HCT116 (cell line): ENCODE measurements at regions not wholly inside any gene's neighbourhood (a gene's known extent, or its start where the extent isn't known, plus 50 kb on each side); places are given as distances from the start of the nearest gene placed in this dataset.

ENCODE experiments used
- ATAC-seq: fragments of 200-7000 bp; cut with Tn5 transposase; 2 replicates; pipeline ENCODE4 v1.9.1; 2020; ENCODE audit warnings: mild to moderate bottlenecking, moderate library complexity
- BruUV-seq: library from RNA; stranded (reverse); fragments of 400-500 nt; replicated peaks from 2 replicates; lab custom pipeline; 2021; lab: Mats Ljungman, UMichigan
- CTCF ChIA-PET: fragments of 300-600 bp; sonication (Branson Sonifier 250); formaldehyde crosslinking; loops from one replicate; lab custom pipeline; 2021; ENCODE audit warnings: antibody characterized with exemption; lab: Charles Lee
- POLR2A ChIA-PET: fragments of 300-600, 350-600 bp; sonication (Branson Sonifier 250); formaldehyde crosslinking; loops from one replicate; lab custom pipeline; 2021; ENCODE audit warnings: antibody characterized with exemption; lab: Charles Lee
- RAD21 ChIA-PET, 2 experiments: fragments of 300-600 bp; sonication (Branson Sonifier 250); formaldehyde crosslinking; loops; one replicate each; lab custom pipeline; 2023; ENCODE audit warnings: low total read pairs in 2 of 2; ENCODE audit not compliant: uncharacterized antibody in 2 of 2, unreplicated experiment in 2 of 2, low non-redundant PET in 1 of 2; lab: Charles Lee
- DNase-seq: peaks from one replicate; pipeline ENCODE4 v3.0.0-alpha.2; 2010; ENCODE audit warnings: low read depth, low spot score
- H2AFZ ChIP-seq: fragments of 200-600 bp; shearing (Covaris generic), sonication (generic); 2 replicates; pipeline ENCODE4 v1.6.1; 2017; ENCODE audit warnings: low read depth, mixed run types, mixed read lengths, antibody characterized with exemption, low read length; ENCODE audit not compliant: poor library complexity, severe bottlenecking
- H3K27ac ChIP-seq: 2 replicates; pipeline ENCODE4 v1.5.1; 2012; ENCODE audit warnings: low read depth, low read length
- H3K27me3 ChIP-seq: fragments of 200-600 bp; sonication (generic); 2 replicates; pipeline ENCODE4 v1.6.1; 2016; ENCODE audit warnings: mixed run types, low read length, mixed read lengths; ENCODE audit not compliant: insufficient read depth
- H3K36me3 ChIP-seq, 2 experiments: fragments of 200-500 bp in 1 of 2; fragments of 200-600 bp in 1 of 2; sonication (Bioruptor generic) in 1 of 2; sonication (generic) in 1 of 2; 2 replicates each; pipeline versions ENCODE4 v1.5.1 to v1.6.1; 2014 to 2016; ENCODE audit warnings: low read length in 2 of 2, inconsistent platforms in 1 of 2, mixed read lengths in 1 of 2, mixed run types in 1 of 2; ENCODE audit not compliant: insufficient read depth in 2 of 2, control insufficient read depth in 1 of 2
- H3K4me1 ChIP-seq, 2 experiments: fragments of 200-600 bp in 1 of 2; sonication (generic) in 1 of 2; 2 replicates each; pipeline versions ENCODE4 v1.5.1 to v1.6.1; 2012 to 2017; ENCODE audit warnings: low read length in 2 of 2, inconsistent platforms in 1 of 2, mild to moderate bottlenecking in 1 of 2, mixed read lengths in 1 of 2, mixed run types in 1 of 2, moderate library complexity in 1 of 2; ENCODE audit not compliant: insufficient read depth in 2 of 2, control insufficient read depth in 1 of 2
- H3K4me2 ChIP-seq: fragments of 200-600 bp; sonication (generic); 2 replicates; pipeline ENCODE4 v1.6.1; 2017; ENCODE audit warnings: mixed run types, low read length, mixed read lengths
- H3K4me3 ChIP-seq, 2 experiments: fragments of 200-600 bp in 1 of 2; sonication (generic) in 1 of 2; replicated peaks in 1 of 2; 2 replicates each; pipeline ENCODE4 v1.5.1; 2011 to 2016; ENCODE audit warnings: low read length in 2 of 2, control low read depth in 1 of 2, low read depth in 1 of 2, mild to moderate bottlenecking in 1 of 2, mixed read lengths in 1 of 2, mixed run types in 1 of 2
- H3K79me2 ChIP-seq: fragments of 200-600 bp; sonication (generic); 2 replicates; pipeline ENCODE4 v1.6.1; 2017; ENCODE audit warnings: mild to moderate bottlenecking, mixed run types, low read length, moderate library complexity, mixed read lengths; ENCODE audit not compliant: insufficient read depth
- H3K9ac ChIP-seq: fragments of 200-600 bp; sonication (generic); 2 replicates; pipeline ENCODE4 v1.6.1; 2016; ENCODE audit warnings: low read length, mixed read lengths
- H3K9me2 ChIP-seq: fragments of 200-600 bp; sonication (generic), shearing (Covaris generic); 2 replicates; pipeline ENCODE4 v1.6.1; 2017; ENCODE audit warnings: mixed run types, mild to moderate bottlenecking, moderate library complexity; ENCODE audit not compliant: insufficient read depth
- H3K9me3 ChIP-seq, 2 experiments: fragments of 200-500 bp in 1 of 2; fragments of 200-600 bp in 1 of 2; sonication (Bioruptor generic) in 1 of 2; sonication (generic) in 1 of 2; 2 replicates each; pipeline ENCODE4 v1.6.1; 2014 to 2017; ENCODE audit warnings: low read length in 2 of 2, mixed read lengths in 2 of 2, inconsistent platforms in 1 of 2, low read depth in 1 of 2, mild to moderate bottlenecking in 1 of 2, mixed run types in 1 of 2, moderate library complexity in 1 of 2; ENCODE audit not compliant: control insufficient read depth in 1 of 2, insufficient read depth in 1 of 2
- H4K20me1 ChIP-seq: fragments of 200-600 bp; sonication (generic), shearing (Covaris generic); 2 replicates; pipeline ENCODE4 v1.6.1; 2017; ENCODE audit warnings: mixed run types, mild to moderate bottlenecking, moderate library complexity; ENCODE audit not compliant: insufficient read depth
- ATF3 ChIP-seq: IDR thresholded peaks from 2 replicates; pipeline ENCODE4 v1.6.1; 2012
- CBX3 ChIP-seq: IDR thresholded peaks from 2 replicates; pipeline ENCODE4 v1.6.1; 2012; ENCODE audit warnings: low read depth
- CEBPB ChIP-seq: IDR thresholded peaks from 2 replicates; pipeline ENCODE4 v1.6.1; 2012; ENCODE audit warnings: low read depth
- CTCF ChIP-seq, 3 experiments: fragments of 200-600 bp in 1 of 3; sonication (generic) in 1 of 3; IDR thresholded peaks in 2 of 3; conservative IDR thresholded peaks in 1 of 3; 2 replicates each; pipeline ENCODE4 v1.5.1; 2012 to 2017; ENCODE audit warnings: low read depth in 2 of 3, low read length in 2 of 3, antibody characterized with exemption in 1 of 3, borderline replicate concordance in 1 of 3, control low read depth in 1 of 3, mild to moderate bottlenecking in 1 of 3, mixed read lengths in 1 of 3, mixed run types in 1 of 3, moderate library complexity in 1 of 3; ENCODE audit not compliant: insufficient read depth in 1 of 3
- EZH2 ChIP-seq: fragments of 200-600 bp; sonication (generic); IDR thresholded peaks from 2 replicates; pipeline ENCODE4 v1.6.1; 2017; ENCODE audit warnings: antibody characterized with exemption, mixed run types
- EZH2phosphoT487 ChIP-seq: fragments of 200-600 bp; IDR thresholded peaks from 2 replicates; pipeline ENCODE4 v1.6.1; 2018; ENCODE audit warnings: antibody characterized with exemption, borderline replicate concordance
- FOSL1 ChIP-seq: IDR thresholded peaks from 2 replicates; pipeline ENCODE4 v1.6.1; 2012; ENCODE audit warnings: low read depth
- JUND ChIP-seq: IDR thresholded peaks from 2 replicates; pipeline ENCODE4 v1.6.1; 2012
- MAX ChIP-seq: IDR thresholded peaks from 2 replicates; pipeline ENCODE4 v1.6.1; 2012
- POLR2A ChIP-seq: IDR thresholded peaks from 2 replicates; pipeline ENCODE4 v1.7.0; 2011; ENCODE audit warnings: borderline replicate concordance; ENCODE audit not compliant: insufficient read depth, insufficient read length; ENCODE audit errors: extremely low read depth
- POLR2AphosphoS5 ChIP-seq: IDR thresholded peaks from 2 replicates; pipeline ENCODE4 v1.6.1; 2011; ENCODE audit warnings: mild to moderate bottlenecking, low read depth, low read length, moderate library complexity
- RAD21 ChIP-seq: IDR thresholded peaks from 2 replicates; pipeline ENCODE4 v1.6.1; 2012; ENCODE audit warnings: low read depth, mild to moderate bottlenecking
- SIN3A ChIP-seq: IDR thresholded peaks from 2 replicates; pipeline ENCODE4 v1.6.1; 2012; ENCODE audit warnings: low read depth
- TCF7L2 ChIP-seq: IDR thresholded peaks from 2 replicates; pipeline ENCODE4 v1.7.0; 2011; ENCODE audit warnings: borderline replicate concordance, inconsistent platforms; ENCODE audit not compliant: insufficient read depth, insufficient read length; ENCODE audit errors: extremely low read depth
- YY1 ChIP-seq: IDR thresholded peaks from 2 replicates; pipeline ENCODE4 v1.6.1; 2011; ENCODE audit warnings: low read length, low read depth, moderate library complexity, mild to moderate bottlenecking; ENCODE audit not compliant: insufficient replicate concordance; ENCODE audit errors: extremely low read depth
- ZBTB33 ChIP-seq: IDR thresholded peaks from 2 replicates; pipeline ENCODE4 v1.6.1; 2011; ENCODE audit warnings: mild to moderate bottlenecking, low read length, moderate library complexity; ENCODE audit not compliant: insufficient replicate concordance; ENCODE audit errors: extremely low read depth
- ZFX ChIP-seq: fragments of 450-650 bp; IDR thresholded peaks from 2 replicates; pipeline ENCODE4 v1.6.1; 2017
- ZNF274 ChIP-seq: fragments of 200-500 bp; sonication (Bioruptor generic); IDR thresholded peaks from 2 replicates; pipeline ENCODE4 v1.6.1; 2014; ENCODE audit warnings: mild to moderate bottlenecking, low read depth, low read length, inconsistent platforms
- intact Hi-C: fragments of 100-400 bp; cut with micrococcal nuclease; formaldehyde crosslinking; loops from 2 replicates; pipeline ENCODE4 v1.10.0; 2022

DNA sequence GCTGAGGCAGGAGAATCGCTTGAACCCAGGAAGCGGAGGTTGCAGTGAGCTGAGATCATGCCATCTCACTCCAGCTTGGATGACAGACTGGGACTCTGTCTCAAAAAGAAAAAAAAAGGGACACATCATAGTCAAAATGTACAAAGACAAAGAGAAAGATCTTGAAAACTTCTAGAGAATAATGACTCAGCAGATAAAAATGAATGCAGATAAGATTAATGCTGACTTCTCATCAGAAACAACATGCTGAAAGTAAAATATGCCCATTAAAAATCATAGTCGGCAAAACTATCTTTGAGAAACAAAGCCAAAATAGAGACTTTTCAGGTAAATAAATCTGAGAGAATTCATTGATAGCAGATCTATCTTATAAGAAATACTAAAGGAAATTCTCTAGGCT lies 271.1 kb upstream of the GPR149 start:
- H3K4me3 ChIP-seq = no peak overlapping the region
- no peaks in the 10 kb centered on the region for H4K20me1 ChIP-seq
- ChIA-PET POLR2A (no interaction called here), RAD21 (no interaction called here)
- no peak overlapping the region for H2AFZ ChIP-seq
- no peaks in the 10 kb centered on the region for H3K79me2 ChIP-seq
- H3K4me1 ChIP-seq = no peaks in the 10 kb centered on the region
- intact Hi-C loops = no loop called here
- TF ChIP-seq CBX3 = no peak
- no peak for TF ChIP-seq FOSL1
- TF ChIP-seq SIN3A = no peak
- TF ChIP-seq MAX = no peak
- no peak for TF ChIP-seq JUND
- TF ChIP-seq ZFX = no peak
- TF ChIP-seq ATF3 = no peak
- TF ChIP-seq EZH2phosphoT487 = no peak
- TF ChIP-seq POLR2AphosphoS5 = no peak
- no peak for TF ChIP-seq EZH2
- TF ChIP-seq ZNF274 = no peak
- no peak for TF ChIP-seq CTCF (IDR thresholded peaks at IDR 0.05 in 2 of 3, conservative IDR thresholded peaks at IDR 0.05 in 1 of 3; ENCODE audit: borderline replicate concordance in 1 of 3, insufficient read depth in 1 of 3, low read depth in 2 of 3, low read length in 2 of 3)
- no peak for TF ChIP-seq TCF7L2
- no peak for TF ChIP-seq RAD21
- no peak for TF ChIP-seq CEBPB
- no peak for TF ChIP-seq ZBTB33
- no peak for TF ChIP-seq POLR2A
- TF ChIP-seq YY1 = no peak
- TF ChIP-seq, all 23 proteins: peak for 0
- Histone ChIP-seq H3K9me3 (no peaks in the 10 kb centered on the region), H3K27me3 (no peaks in the 10 kb centered on the region), H3K27ac (no peak overlapping the region), H3K36me3 (no peaks in the 10 kb centered on the region), H3K9me2 (no peaks in the 10 kb centered on the region), H3K9ac (no peak overlapping the region), H3K4me2 (no peak overlapping the region)
- CTCF ChIA-PET = no interaction called here
- BruUV-seq = no TSS peak
- ATAC-seq (no peak), DNase-seq (no peak)
